GM12892 (cell line): ENCODE measurements at regions not wholly inside any gene's neighbourhood (a gene's known extent, or its start where the extent isn't known, plus 50 kb on each side); places are given as distances from the start of the nearest gene placed in this dataset.

ENCODE experiments used
- POLR2A ChIP-seq: IDR thresholded peaks from 2 replicates; pipeline ENCODE4 v1.6.1; 2011; ENCODE audit warnings: low read depth, low read length, control low read depth
- POLR2AphosphoS5 ChIP-seq: IDR thresholded peaks from 2 replicates; pipeline ENCODE4 v1.6.1; 2011; ENCODE audit warnings: low read depth, low read length, control low read depth
- TAF1 ChIP-seq: IDR thresholded peaks from 2 replicates; pipeline ENCODE4 v1.6.1; 2011; ENCODE audit warnings: low read depth, mild to moderate bottlenecking, control low read depth, low read length, borderline replicate concordance

GRCh38 chr1:231104917-231105316 lies 56.9 kb upstream of the TRIM67 start:
- TF ChIP-seq POLR2AphosphoS5 (no peak), POLR2A (no peak), TAF1 (no peak)
